Lung (tissue), 11 donors: ENCODE measurements at regions not wholly inside any gene's neighbourhood (a gene's known extent, or its start where the extent isn't known, plus 50 kb on each side); places are given as distances from the start of the nearest gene placed in this dataset.

ENCODE experiments used
- ATAC-seq: fragments of 200-7000 bp; cut with Tn5 transposase; one replicate; pipeline ENCODE4 v1.9.1; 2020; ENCODE audit warnings: moderate number of reproducible peaks; ENCODE audit not compliant: insufficient read depth, low FRiP score
- DNase-seq, 3 donors: peaks; one replicate each; pipeline ENCODE4 v3.0.0-alpha.2; 2013 to 2017
- H3K27ac ChIP-seq, 2 donors: one replicate each; pipeline ENCODE4 v1.5.1; 2013; ENCODE audit warnings: mild to moderate bottlenecking in 2 of 2, moderate library complexity in 2 of 2, control low read depth in 1 of 2, inconsistent platforms in 1 of 2, low read depth in 1 of 2, low read length in 1 of 2
- H3K27me3 ChIP-seq, 3 donors: one replicate each; pipeline ENCODE4 v1.5.1; 2013; ENCODE audit warnings: low read length in 2 of 3; ENCODE audit not compliant: control insufficient read depth in 3 of 3, insufficient read depth in 3 of 3
- H3K36me3 ChIP-seq, 4 donors: one replicate each; pipeline ENCODE4 v1.5.1; 2013; ENCODE audit warnings: low read length in 4 of 4, mild to moderate bottlenecking in 1 of 4, moderate library complexity in 1 of 4; ENCODE audit not compliant: control insufficient read depth in 4 of 4, insufficient read depth in 4 of 4
- H3K4me1 ChIP-seq, 5 donors: one replicate each; pipeline ENCODE4 v1.5.1; 2013; ENCODE audit warnings: low read length in 5 of 5, mild to moderate bottlenecking in 2 of 5, moderate library complexity in 1 of 5; ENCODE audit not compliant: control insufficient read depth in 5 of 5, insufficient read depth in 5 of 5
- H3K4me3 ChIP-seq: one replicate; pipeline ENCODE4 v1.5.1; 2013; ENCODE audit warnings: mild to moderate bottlenecking, control low read depth, moderate library complexity
- H3K9ac ChIP-seq, 2 donors: one replicate each; pipeline ENCODE4 v1.5.1; 2013; ENCODE audit warnings: low read length in 2 of 2, control low read depth in 1 of 2; ENCODE audit not compliant: insufficient read depth in 1 of 2
- H3K9me3 ChIP-seq, 4 donors: one replicate each; pipeline ENCODE4 v1.5.1; 2013; ENCODE audit warnings: low read length in 3 of 4, mild to moderate bottlenecking in 1 of 4, moderate library complexity in 1 of 4; ENCODE audit not compliant: control insufficient read depth in 4 of 4, insufficient read depth in 3 of 4
- CTCF ChIP-seq: IDR thresholded peaks from 2 replicates; pipeline ENCODE4 v1.5.1; 2012; ENCODE audit warnings: mild to moderate bottlenecking; ENCODE audit errors: control extremely low read depth, extremely low read depth
- WGBS, 2 donors: extraction: QIAGEN DNeasy Blood & Tissue Kit; methylation state at CpG; one replicate each; pipeline ENCODE4 v1.1.7; 2013; 5-methylcytosine and 5-hydroxymethylcytosine counted together
- donor health status: control.
- donor health status: control.
- donor health status: Bipolar disorder and iron deficiency.
- donor health status: healthy.
- donor health status: DM: yes; HTN: yes; CAD: no.

- DNase-seq (no peak), ATAC-seq (no peak)
- Histone ChIP-seq H3K9me3 (peaks cover 0 to 2% (median 0%) of the 10 kb centered on the region in 4 donors), H3K36me3 (no peaks in the 10 kb centered on the region), H3K27ac (no peak overlapping the region), H3K27me3 (no peaks in the 10 kb centered on the region), H3K4me1 (peaks cover 0 to 2% (median 0%) of the 10 kb centered on the region in 5 donors), H3K9ac (no peak overlapping the region), H3K4me3 (no peak overlapping the region)
- WGBS, 2 donors, result 97 to 99% methylated on average over 4 of the region's 4 CpGs
- no peak for TF ChIP-seq CTCF
Measured at GRCh38 chr2:62337403-62337802, 141.5 kb downstream of the B3GNT2 start.

- Histone ChIP-seq H3K4me3 (no peak overlapping the region), H3K27me3 (no peaks in the 10 kb centered on the region), H3K9me3 (no peaks in the 10 kb centered on the region), H3K4me1 (peaks cover 0 to 2% (median 0%) of the 10 kb centered on the region in 5 donors), H3K9ac (no peak overlapping the region), H3K27ac (no peak overlapping the region), H3K36me3 (no peaks in the 10 kb centered on the region)
- no peak for TF ChIP-seq CTCF
- no peak for ATAC-seq
- DNase-seq, result peak in 2 of 3 donors; percentile 16 to 34
- WGBS, 2 donors, result 57 to 59% methylated on average over 5 of the region's 5 CpGs
Measured at GRCh38 chr2:62335612-62336011, 139.7 kb downstream of the B3GNT2 start.

GRCh38 chr2:62334440-62335058 lies 138.6 kb downstream of the B3GNT2 start:
- 90% methylated on average over 6 of the region's 6 CpGs for WGBS, 2 donors
- no peaks in the 10 kb centered on the region for H3K27me3 ChIP-seq

More at GRCh38 chr2:62334440-62335058, 138.6 kb downstream of the B3GNT2 start:
- H3K36me3 ChIP-seq, result no peaks in the 10 kb centered on the region
- H3K4me1 ChIP-seq, result peaks cover 0 to 2% (median 0%) of the 10 kb centered on the region in 5 donors
- no peaks in the 10 kb centered on the region for H3K9me3 ChIP-seq
- ATAC-seq (no peak), DNase-seq (no peak)
- H3K9ac ChIP-seq, result no peak overlapping the region
- H3K27ac ChIP-seq, result no peak overlapping the region
- TF ChIP-seq CTCF, result no peak
- H3K4me3 ChIP-seq, result no peak overlapping the region
